Testis (tissue), 2 donors: ENCODE measurements at regions not wholly inside any gene's neighbourhood (a gene's known extent, or its start where the extent isn't known, plus 50 kb on each side); places are given as distances from the start of the nearest gene placed in this dataset.

Experiments used
- POLR2A ChIP-seq: fragments of 450-650 bp; IDR thresholded peaks from one replicate; pipeline ENCODE4 v1.6.1; 2017; ENCODE audit warnings: antibody characterized with exemption, mild to moderate bottlenecking, moderate library complexity
- TF ChIP-seq, protein P1 (sequence below), 3 experiments: fragments of 450-650 bp in 2 of 3; fragments of 200-600 bp in 1 of 3; sonication (generic) in 1 of 3; IDR thresholded peaks; one replicate each; pipeline ENCODE4 v1.5.1; 2016 to 2019; ENCODE audit warnings: antibody characterized with exemption in 3 of 3, mild to moderate bottlenecking in 2 of 3, moderate library complexity in 1 of 3

DNA sequence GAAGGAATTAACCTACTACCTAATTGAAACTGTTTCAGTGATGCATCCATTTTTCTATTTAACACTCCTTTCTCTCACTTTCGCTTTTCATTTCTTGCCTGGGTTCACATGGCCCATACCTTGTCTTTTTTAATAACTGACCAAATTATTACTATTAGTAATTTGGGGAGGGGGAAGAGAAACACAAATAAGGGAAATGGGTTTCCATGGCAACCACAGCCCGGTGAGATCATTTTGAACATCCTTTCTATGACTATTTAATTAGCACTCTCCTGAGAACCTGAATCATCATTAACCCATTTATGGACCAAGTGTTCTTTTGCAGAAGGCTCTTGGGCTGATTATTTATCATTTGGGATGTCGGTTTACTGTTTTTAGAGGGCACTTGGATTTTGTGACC lies 628.2 kb upstream of the SALL1 start:
- TF ChIP-seq, protein P1, sequence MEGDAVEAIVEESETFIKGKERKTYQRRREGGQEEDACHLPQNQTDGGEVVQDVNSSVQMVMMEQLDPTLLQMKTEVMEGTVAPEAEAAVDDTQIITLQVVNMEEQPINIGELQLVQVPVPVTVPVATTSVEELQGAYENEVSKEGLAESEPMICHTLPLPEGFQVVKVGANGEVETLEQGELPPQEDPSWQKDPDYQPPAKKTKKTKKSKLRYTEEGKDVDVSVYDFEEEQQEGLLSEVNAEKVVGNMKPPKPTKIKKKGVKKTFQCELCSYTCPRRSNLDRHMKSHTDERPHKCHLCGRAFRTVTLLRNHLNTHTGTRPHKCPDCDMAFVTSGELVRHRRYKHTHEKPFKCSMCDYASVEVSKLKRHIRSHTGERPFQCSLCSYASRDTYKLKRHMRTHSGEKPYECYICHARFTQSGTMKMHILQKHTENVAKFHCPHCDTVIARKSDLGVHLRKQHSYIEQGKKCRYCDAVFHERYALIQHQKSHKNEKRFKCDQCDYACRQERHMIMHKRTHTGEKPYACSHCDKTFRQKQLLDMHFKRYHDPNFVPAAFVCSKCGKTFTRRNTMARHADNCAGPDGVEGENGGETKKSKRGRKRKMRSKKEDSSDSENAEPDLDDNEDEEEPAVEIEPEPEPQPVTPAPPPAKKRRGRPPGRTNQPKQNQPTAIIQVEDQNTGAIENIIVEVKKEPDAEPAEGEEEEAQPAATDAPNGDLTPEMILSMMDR (IDR thresholded peaks at IDR 0.05) = no peak
- TF ChIP-seq POLR2A = no peak
